ENCODE measurements at regions not wholly inside any gene's neighbourhood (a gene's known extent, or its start where the extent isn't known, plus 50 kb on each side); places are given as distances from the start of the nearest gene placed in this dataset.

DNA sequence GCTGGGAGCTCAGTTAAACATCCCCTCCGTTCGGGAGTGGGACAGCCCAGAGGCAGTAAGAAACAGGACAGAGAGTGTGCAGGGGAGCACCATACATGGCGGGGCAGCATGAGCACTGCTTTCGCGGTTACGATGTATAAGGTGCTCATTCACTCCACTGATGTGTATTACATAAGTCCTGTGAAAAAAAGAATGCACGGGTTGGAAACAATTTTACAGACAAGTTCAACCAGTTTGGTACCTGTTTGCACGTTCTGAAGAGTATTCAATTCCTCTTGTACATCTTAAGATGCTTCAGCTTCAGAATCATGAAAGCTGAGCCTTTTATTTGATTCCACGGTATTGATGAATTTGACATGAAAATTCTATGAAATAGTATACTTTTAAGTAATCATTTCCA, 97.8 kb upstream of the NETO1 start:
- no peak for TF ChIP-seq POLR2A (IDR thresholded peaks at IDR 0.05)
- TF ChIP-seq, protein P1, sequence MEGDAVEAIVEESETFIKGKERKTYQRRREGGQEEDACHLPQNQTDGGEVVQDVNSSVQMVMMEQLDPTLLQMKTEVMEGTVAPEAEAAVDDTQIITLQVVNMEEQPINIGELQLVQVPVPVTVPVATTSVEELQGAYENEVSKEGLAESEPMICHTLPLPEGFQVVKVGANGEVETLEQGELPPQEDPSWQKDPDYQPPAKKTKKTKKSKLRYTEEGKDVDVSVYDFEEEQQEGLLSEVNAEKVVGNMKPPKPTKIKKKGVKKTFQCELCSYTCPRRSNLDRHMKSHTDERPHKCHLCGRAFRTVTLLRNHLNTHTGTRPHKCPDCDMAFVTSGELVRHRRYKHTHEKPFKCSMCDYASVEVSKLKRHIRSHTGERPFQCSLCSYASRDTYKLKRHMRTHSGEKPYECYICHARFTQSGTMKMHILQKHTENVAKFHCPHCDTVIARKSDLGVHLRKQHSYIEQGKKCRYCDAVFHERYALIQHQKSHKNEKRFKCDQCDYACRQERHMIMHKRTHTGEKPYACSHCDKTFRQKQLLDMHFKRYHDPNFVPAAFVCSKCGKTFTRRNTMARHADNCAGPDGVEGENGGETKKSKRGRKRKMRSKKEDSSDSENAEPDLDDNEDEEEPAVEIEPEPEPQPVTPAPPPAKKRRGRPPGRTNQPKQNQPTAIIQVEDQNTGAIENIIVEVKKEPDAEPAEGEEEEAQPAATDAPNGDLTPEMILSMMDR (IDR thresholded peaks at IDR 0.05) = no peak
